HFFc6 (cell line): ENCODE measurements at regions not wholly inside any gene's neighbourhood (a gene's known extent, or its start where the extent isn't known, plus 50 kb on each side); places are given as distances from the start of the nearest gene placed in this dataset.

Experiments
- DNase-seq: peaks from one replicate; pipeline ENCODE4 v3.0.0-alpha.2; 2018
- H3K27ac Mint-ChIP-seq: 2 replicates; pipeline ENCODE4 v1.8.0; 2020; ENCODE audit warnings: mild to moderate bottlenecking, mixed read lengths
- H3K27me3 Mint-ChIP-seq: 2 replicates; pipeline ENCODE4 v1.8.0; 2021; ENCODE audit warnings: mild to moderate bottlenecking, moderate library complexity, mixed read lengths; ENCODE audit not compliant: insufficient read depth
- H3K36me3 Mint-ChIP-seq: 2 replicates; pipeline ENCODE4 v1.8.0; 2021; ENCODE audit warnings: low read depth, mixed read lengths
- H3K4me1 Mint-ChIP-seq: 2 replicates; pipeline ENCODE4 v1.8.0; 2020; ENCODE audit warnings: low read depth, mixed read lengths
- H3K4me3 Mint-ChIP-seq: 2 replicates; pipeline ENCODE4 v1.8.0; 2020; ENCODE audit warnings: mild to moderate bottlenecking, moderate library complexity, mixed read lengths
- H3K9me3 Mint-ChIP-seq: 2 replicates; pipeline ENCODE4 v1.8.0; 2020; ENCODE audit warnings: mild to moderate bottlenecking, mixed read lengths
- TF ChIP-seq, protein P1 (sequence below): fragments of 200-600 bp; sonication (generic); IDR thresholded peaks from 2 replicates; pipeline ENCODE4 v1.5.0; 2021; ENCODE audit warnings: antibody characterized with exemption, mild to moderate bottlenecking

DNA sequence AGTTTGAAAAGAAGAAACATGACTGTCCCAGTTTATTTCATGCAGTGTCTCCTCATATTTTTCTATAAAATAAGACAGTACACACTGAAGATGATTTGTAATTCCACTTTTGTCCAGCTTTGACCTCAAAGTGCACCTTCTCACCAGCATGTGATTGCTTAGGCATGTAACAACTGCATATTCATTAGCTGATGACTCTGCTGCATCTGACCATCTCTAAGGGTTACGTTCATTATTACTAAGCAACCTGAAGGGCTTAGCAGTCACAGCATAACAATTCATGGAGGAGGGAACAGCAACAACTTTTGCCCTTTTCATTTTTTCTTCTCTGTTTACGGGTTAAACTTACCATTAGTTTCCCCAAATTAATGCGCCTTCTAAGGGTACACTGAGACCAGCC is 330.6 kb upstream of the PIK3C3 start:
- Mint-ChIP-seq H3K4me3 (no peak overlapping the region), H3K27ac (no peak overlapping the region), H3K9me3 (no peaks in the 10 kb centered on the region), H3K36me3 (no peaks in the 10 kb centered on the region), H3K4me1 (no peaks in the 10 kb centered on the region), H3K27me3 (no peaks in the 10 kb centered on the region)
- DNase-seq = no peak
- TF ChIP-seq, protein P1, sequence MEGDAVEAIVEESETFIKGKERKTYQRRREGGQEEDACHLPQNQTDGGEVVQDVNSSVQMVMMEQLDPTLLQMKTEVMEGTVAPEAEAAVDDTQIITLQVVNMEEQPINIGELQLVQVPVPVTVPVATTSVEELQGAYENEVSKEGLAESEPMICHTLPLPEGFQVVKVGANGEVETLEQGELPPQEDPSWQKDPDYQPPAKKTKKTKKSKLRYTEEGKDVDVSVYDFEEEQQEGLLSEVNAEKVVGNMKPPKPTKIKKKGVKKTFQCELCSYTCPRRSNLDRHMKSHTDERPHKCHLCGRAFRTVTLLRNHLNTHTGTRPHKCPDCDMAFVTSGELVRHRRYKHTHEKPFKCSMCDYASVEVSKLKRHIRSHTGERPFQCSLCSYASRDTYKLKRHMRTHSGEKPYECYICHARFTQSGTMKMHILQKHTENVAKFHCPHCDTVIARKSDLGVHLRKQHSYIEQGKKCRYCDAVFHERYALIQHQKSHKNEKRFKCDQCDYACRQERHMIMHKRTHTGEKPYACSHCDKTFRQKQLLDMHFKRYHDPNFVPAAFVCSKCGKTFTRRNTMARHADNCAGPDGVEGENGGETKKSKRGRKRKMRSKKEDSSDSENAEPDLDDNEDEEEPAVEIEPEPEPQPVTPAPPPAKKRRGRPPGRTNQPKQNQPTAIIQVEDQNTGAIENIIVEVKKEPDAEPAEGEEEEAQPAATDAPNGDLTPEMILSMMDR = no peak

GRCh38 chr18:41621177-41621576 is 333.9 kb upstream of the PIK3C3 start:
- Mint-ChIP-seq H3K4me3 (no peak overlapping the region), H3K36me3 (no peaks in the 10 kb centered on the region), H3K27me3 (no peaks in the 10 kb centered on the region), H3K27ac (no peak overlapping the region), H3K4me1 (no peaks in the 10 kb centered on the region), H3K9me3 (no peaks in the 10 kb centered on the region)
- TF ChIP-seq, protein P1 = no peak
- DNase-seq = no peak

DNA sequence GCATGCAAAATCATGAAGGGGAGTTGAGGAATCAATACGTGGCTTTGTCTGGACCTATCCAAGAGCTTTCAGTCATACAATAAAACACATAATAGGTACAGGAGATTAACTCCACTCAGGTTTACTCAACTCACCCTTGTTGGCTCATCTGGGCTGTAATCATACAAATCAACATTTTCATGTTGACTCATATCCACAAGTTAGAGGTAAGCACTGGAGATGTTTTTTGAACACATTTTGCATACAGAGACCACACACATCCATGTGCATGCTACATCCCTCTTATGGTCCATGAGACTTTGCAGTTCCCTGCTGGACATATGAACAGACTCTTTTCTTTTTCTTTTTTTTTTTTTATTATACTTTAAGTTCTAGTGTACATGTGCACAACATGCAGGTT is 336.9 kb upstream of the PIK3C3 start:
- TF ChIP-seq, protein P1 = no peak
- H3K4me3 Mint-ChIP-seq = no peak overlapping the region
- no peaks in the 10 kb centered on the region for H3K36me3 Mint-ChIP-seq
- no peaks in the 10 kb centered on the region; the same call in 1 of the 2 replicates for H3K9me3 Mint-ChIP-seq
- H3K27me3 Mint-ChIP-seq = no peaks in the 10 kb centered on the region
- H3K27ac Mint-ChIP-seq = no peak overlapping the region
- DNase-seq = no peak
- no peaks in the 10 kb centered on the region for H3K4me1 Mint-ChIP-seq

DNA sequence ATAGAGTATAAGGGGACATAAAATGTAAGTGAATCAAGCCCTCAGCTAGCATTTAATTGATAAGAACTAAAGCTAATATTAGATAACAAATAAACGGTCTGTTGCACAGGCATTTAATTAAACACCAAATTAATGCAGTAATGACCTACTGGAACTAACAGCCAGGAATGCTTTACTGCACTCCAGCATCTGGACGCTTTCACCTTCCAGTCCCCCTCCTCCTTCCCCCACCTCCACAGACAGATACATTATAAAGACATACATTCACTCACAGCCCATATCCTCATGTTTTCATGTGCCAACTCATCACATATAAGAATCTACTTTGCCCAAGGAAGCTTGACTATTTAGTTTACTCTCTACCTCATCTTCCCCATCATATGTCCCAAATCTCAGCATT is 337.4 kb upstream of the PIK3C3 start:
- no peaks in the 10 kb centered on the region; the same call in 1 of the 2 replicates for H3K9me3 Mint-ChIP-seq
- no peak overlapping the region for H3K4me3 Mint-ChIP-seq
- H3K4me1 Mint-ChIP-seq = no peaks in the 10 kb centered on the region
- TF ChIP-seq, protein P1 = no peak
- no peak for DNase-seq
- no peak overlapping the region for H3K27ac Mint-ChIP-seq
- peaks cover 2% of the 10 kb centered on the region; the same call in 1 of the 2 replicates for H3K27me3 Mint-ChIP-seq
- H3K36me3 Mint-ChIP-seq = no peaks in the 10 kb centered on the region

GRCh38 chr18:41613003-41613609 is 341.9 kb upstream of the PIK3C3 start:
- Mint-ChIP-seq H3K27ac (no peak overlapping the region), H3K4me3 (no peak overlapping the region), H3K36me3 (no peaks in the 10 kb centered on the region), H3K4me1 (no peaks in the 10 kb centered on the region), H3K27me3 (peaks cover 3% of the 10 kb centered on the region; the same call in 1 of the 2 replicates), H3K9me3 (peaks cover 10% of the 10 kb centered on the region)
- DNase-seq = no peak
- TF ChIP-seq, protein P1 = no peak

DNA sequence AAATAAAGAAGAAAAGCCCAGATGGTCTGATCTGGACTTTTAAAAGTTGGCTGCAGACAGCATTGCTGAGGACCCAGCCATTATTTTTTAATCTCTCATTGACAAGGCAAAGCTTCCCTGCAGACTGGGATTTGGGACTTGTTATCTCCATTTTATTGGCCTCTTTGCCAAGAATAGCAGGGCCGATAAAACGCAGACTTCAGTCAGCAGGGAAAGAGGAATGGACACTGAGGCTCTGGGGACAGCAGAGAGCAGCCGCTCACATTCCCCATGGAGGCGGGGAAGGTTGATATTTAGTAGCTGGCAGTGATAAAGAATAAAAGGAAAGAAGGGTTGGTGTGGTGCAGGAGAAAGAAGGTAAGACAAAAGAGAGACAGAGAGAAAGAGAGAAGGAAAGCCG is 350.1 kb upstream of the PIK3C3 start:
- TF ChIP-seq, protein P1 = no peak

More for the DNA sequence above, 350.1 kb upstream of the PIK3C3 start:
- Mint-ChIP-seq H3K27me3 (peaks cover 4% of the 10 kb centered on the region; the same call in 1 of the 2 replicates), H3K4me1 (no peaks in the 10 kb centered on the region), H3K4me3 (no peak overlapping the region), H3K36me3 (no peaks in the 10 kb centered on the region), H3K27ac (no peak overlapping the region), H3K9me3 (peaks cover 15% of the 10 kb centered on the region)
- no peak for DNase-seq
